ENCODE measurements at regions not wholly inside any gene's neighbourhood (a gene's known extent, or its start where the extent isn't known, plus 50 kb on each side); places are given as distances from the start of the nearest gene placed in this dataset.

GRCh38 chr4:183384983-183385382 lies 59.5 kb upstream of the CDKN2AIP start:
- no peak for TF ChIP-seq CTCF (conservative IDR thresholded peaks at IDR 0.05; ENCODE audit: low read depth, low read length)
- DNase-seq (ENCODE audit: low read depth) = no peak

GRCh38 chr4:183388021-183388420 lies 56.4 kb upstream of the CDKN2AIP start:
- no peak for DNase-seq (ENCODE audit: low read depth)
- TF ChIP-seq CTCF (conservative IDR thresholded peaks at IDR 0.05; ENCODE audit: low read depth, low read length) = no peak
- no peak overlapping the region for H3K4me3 ChIP-seq (ENCODE audit: low read depth, low read length)

More at GRCh38 chr4:183384983-183385382, 59.5 kb upstream of the CDKN2AIP start:
- H3K4me3 ChIP-seq (ENCODE audit: low read depth, low read length) = no peak overlapping the region

- no peak for DNase-seq (ENCODE audit: low read depth)
- no peak for TF ChIP-seq CTCF (conservative IDR thresholded peaks at IDR 0.05; ENCODE audit: low read depth, low read length)
- no peak overlapping the region for H3K4me3 ChIP-seq (ENCODE audit: low read depth, low read length)
These were observed 55.7 kb upstream of the CDKN2AIP start for GRCh38 chr4:183388777-183389176.

- H3K4me3 ChIP-seq (ENCODE audit: low read depth, low read length) = no peak overlapping the region
- no peak for TF ChIP-seq CTCF (conservative IDR thresholded peaks at IDR 0.05; ENCODE audit: low read depth, low read length)
- DNase-seq (ENCODE audit: low read depth) = no peak
These were observed 54.1 kb upstream of the CDKN2AIP start for GRCh38 chr4:183390374-183390773.

GRCh38 chr4:183391204-183391603 lies 53.2 kb upstream of the CDKN2AIP start:
- H3K4me3 ChIP-seq (ENCODE audit: low read depth, low read length) = no peak overlapping the region
- DNase-seq (ENCODE audit: low read depth) = no peak
- no peak for TF ChIP-seq CTCF (conservative IDR thresholded peaks at IDR 0.05; ENCODE audit: low read depth, low read length)

GRCh38 chr4:183392377-183392776 lies 52.1 kb upstream of the CDKN2AIP start:
- TF ChIP-seq CTCF (conservative IDR thresholded peaks at IDR 0.05; ENCODE audit: low read depth, low read length) = no peak
- no peak overlapping the region for H3K4me3 ChIP-seq (ENCODE audit: low read depth, low read length)
- no peak for DNase-seq (ENCODE audit: low read depth)

- no peak overlapping the region for H3K4me3 ChIP-seq (ENCODE audit: low read depth, low read length)
- TF ChIP-seq CTCF (conservative IDR thresholded peaks at IDR 0.05; ENCODE audit: low read depth, low read length) = no peak
- no peak for DNase-seq (ENCODE audit: low read depth)
These were observed 51.0 kb upstream of the CDKN2AIP start for GRCh38 chr4:183393446-183393845.

All from epithelial cell of proximal tubule (primary cell).